Muscle of leg (tissue), 3 donors: ENCODE measurements at regions not wholly inside any gene's neighbourhood (a gene's known extent, or its start where the extent isn't known, plus 50 kb on each side); places are given as distances from the start of the nearest gene placed in this dataset.
"Not testable (repeated sequence)": the region's sequence is repeated elsewhere in the genome, so short reads cannot be mapped to it uniquely, and the experiment has no call there.

Experiments
- DNase-seq: peaks from one replicate; pipeline ENCODE4 v3.0.0; 2013
- H3K27ac ChIP-seq: one replicate; pipeline ENCODE4 v1.5.1; 2013; ENCODE audit warnings: mild to moderate bottlenecking, low read length, control low read depth
- H3K27me3 ChIP-seq: one replicate; pipeline ENCODE4 v1.6.1; 2013; ENCODE audit warnings: low read length; ENCODE audit not compliant: control insufficient read depth, insufficient read depth
- H3K36me3 ChIP-seq: one replicate; pipeline ENCODE4 v1.6.1; 2013; ENCODE audit warnings: low read length; ENCODE audit not compliant: control insufficient read depth, insufficient read depth
- H3K4me1 ChIP-seq: one replicate; pipeline ENCODE4 v1.6.1; 2013; ENCODE audit warnings: low read length; ENCODE audit not compliant: control insufficient read depth, insufficient read depth
- H3K4me3 ChIP-seq: one replicate; pipeline ENCODE4 v1.5.1; 2013; ENCODE audit warnings: low read length, control low read depth
- H3K9me3 ChIP-seq: replicated peaks from 2 replicates; pipeline ENCODE4 v1.6.1; 2013; ENCODE audit warnings: low read depth, low read length; ENCODE audit not compliant: control insufficient read depth
- WGBS: methylation state at CpG from one replicate; pipeline ENCODE4 v1.1.5; 2013; ENCODE audit warnings: missing lambda C conversion rate; ENCODE audit not compliant: insufficient coverage; 5-methylcytosine and 5-hydroxymethylcytosine counted together

DNA sequence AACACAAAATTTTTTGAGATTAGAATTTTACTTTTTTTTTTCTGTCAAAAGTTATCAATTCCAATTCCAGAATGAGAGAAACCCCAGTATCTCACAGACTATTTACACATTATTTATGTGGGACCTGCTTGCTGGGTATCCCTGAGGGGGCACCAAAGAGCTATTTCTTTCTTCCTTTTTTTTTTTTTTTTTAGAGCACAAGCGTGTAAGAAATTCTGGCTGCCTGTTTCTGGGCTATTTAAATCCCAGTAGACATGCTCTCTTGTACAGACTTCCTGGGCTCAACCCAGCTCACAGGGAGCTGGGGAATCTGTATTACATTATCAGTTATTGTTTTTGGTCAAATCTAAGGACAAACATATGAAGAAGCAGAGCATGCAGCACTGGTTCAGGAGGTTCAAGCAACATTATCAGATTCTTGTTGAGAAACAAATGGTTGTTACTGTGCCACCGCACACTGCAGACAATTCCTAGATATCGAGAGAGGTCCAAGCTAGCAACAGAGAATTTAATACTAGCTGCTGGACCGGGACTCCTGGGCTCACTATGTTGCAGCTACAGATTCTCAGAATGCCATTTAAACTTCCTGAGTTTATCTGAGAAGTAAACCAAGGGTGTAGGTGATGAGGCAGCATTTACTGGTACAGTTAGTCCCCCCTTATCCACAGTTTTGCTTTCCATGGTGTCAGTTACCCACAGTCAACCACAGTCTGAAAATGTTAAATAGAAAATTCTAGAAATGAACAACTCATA, 83.3 kb upstream of the NBPF26 start:
- WGBS = no CpG with 5 or more reads among the region's 4 CpGs
- H3K27ac ChIP-seq = not testable (repeated sequence)

DNA sequence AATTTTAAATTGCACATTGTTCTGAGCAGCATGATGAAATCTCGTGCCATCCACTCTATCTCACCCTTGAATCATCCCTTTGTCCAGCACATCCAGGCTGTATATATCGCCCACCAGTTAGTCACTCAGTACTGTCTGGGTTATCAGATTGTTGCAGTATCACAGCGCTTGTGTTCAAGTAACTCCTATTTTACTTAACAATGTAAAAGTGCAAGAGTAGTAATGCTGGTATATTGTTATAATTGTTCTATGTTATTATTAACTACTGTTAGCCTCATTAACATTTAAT, 82.8 kb upstream of the NBPF26 start:
- not testable (repeated sequence) for H3K27ac ChIP-seq, H3K36me3 ChIP-seq, H3K9me3 ChIP-seq, H3K4me1 ChIP-seq, DNase-seq, H3K27me3 ChIP-seq, H3K4me3 ChIP-seq
- WGBS = no CpG with 5 or more reads among the region's 3 CpGs

More for the DNA sequence above, 83.3 kb upstream of the NBPF26 start:
- not testable (repeated sequence) for H3K9me3 ChIP-seq, H3K4me3 ChIP-seq, H3K27me3 ChIP-seq, H3K36me3 ChIP-seq, H3K4me1 ChIP-seq, DNase-seq

DNA sequence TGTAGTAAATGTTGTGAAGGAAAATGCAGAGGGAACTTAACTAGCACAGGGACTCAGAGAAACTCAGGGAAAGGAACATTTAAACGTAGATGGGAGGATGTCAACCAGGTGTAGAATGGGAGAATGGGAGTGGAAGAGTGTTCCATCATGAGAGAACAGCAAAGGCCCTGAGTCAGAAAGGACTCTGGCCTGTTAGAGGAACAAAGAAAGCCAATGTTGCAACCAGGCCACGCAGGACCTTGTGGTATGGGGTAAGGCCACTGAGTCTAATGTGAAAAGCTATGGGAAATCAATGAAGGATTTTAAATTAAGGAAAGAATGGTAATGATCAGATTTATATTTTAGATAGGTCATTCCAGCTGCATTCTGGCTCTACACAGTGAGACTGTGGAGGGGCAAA, 76.6 kb upstream of the NBPF26 start:
- H3K27me3 ChIP-seq, H3K27ac ChIP-seq, H3K4me1 ChIP-seq, H3K36me3 ChIP-seq, H3K9me3 ChIP-seq, H3K4me3 ChIP-seq, DNase-seq: not testable (repeated sequence)
- WGBS = no CpG with 5 or more reads among the region's 2 CpGs

DNA sequence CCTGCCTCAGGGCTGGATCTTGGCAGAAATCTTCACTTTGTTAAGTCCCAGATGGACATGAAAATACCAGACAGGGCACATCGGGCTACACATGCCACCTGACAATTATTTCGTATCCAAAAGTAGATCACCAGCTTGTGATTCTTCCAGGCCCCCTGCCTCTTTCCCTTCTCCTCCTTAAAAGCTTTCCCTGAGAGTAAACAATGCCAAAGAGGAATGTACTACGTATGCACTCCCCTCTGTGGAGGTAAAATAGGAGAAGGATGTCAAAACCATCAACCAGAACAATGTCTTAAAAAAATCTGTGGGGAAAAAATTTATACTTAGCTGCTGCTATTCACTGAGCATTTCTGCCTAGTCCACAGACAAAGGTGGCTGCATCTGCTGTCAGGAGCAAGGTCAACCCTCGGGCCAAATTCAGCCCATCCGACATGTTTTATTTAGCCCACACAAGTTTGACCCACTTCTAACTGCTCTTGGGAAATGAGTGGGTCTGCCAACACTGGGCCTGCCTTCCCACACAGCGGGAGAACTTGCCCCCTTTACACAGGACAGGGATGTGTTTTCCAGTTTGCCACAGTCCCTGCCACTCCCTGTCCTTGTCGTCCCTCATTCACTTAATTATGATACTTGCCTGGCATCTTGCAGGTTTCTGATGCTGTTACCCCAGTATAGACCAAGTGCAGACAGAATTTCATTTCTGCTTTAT, 74.7 kb upstream of the NBPF26 start:
- H3K27ac ChIP-seq, H3K27me3 ChIP-seq, H3K36me3 ChIP-seq, DNase-seq, H3K4me1 ChIP-seq, H3K9me3 ChIP-seq, H3K4me3 ChIP-seq: not testable (repeated sequence)
- no CpG with 5 or more reads among the region's 7 CpGs for WGBS

DNA sequence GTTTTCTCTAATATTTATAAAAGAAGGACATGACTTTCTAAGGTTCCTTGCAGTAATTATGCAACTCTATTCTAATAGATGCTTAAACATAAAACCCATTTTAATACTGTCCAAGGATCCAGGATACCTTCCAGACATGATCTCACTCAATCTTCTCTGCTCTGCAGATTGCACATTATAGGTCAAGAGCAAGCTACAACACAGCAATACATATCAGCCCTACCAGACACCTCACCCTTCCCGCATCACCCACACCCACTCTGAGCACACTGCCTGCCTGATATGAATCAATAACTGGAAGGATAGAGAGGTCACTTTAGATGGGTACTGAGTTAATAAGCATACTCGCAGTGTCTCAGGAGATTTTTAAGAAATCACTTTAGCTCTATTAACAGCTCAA, 74.0 kb upstream of the NBPF26 start:
- WGBS = no CpG with 5 or more reads among the region's 2 CpGs
- not testable (repeated sequence) for H3K4me1 ChIP-seq, H3K4me3 ChIP-seq, H3K36me3 ChIP-seq, H3K27me3 ChIP-seq, H3K9me3 ChIP-seq, H3K27ac ChIP-seq, DNase-seq

DNA sequence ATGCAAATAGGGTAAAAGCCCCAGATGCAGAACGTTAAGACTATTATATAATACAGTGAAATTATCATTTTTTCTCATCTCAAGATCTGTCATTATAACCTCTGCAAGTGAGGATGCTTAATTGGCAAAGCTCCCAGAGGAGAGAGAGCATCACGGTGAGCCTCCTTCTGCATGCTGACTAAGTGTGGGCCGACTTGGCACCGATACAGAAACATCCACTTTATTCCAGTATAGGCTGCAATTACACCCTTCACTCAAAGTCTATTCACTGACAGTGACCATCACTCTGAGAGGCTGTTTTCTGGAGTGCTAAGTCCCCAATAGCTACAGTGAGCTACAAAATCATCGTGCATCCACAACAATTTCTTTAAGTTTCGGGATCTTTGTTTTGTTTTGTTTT, 69.6 kb upstream of the NBPF26 start:
- no CpG with 5 or more reads among the region's 6 CpGs for WGBS
- not testable (repeated sequence) for H3K4me3 ChIP-seq

DNA sequence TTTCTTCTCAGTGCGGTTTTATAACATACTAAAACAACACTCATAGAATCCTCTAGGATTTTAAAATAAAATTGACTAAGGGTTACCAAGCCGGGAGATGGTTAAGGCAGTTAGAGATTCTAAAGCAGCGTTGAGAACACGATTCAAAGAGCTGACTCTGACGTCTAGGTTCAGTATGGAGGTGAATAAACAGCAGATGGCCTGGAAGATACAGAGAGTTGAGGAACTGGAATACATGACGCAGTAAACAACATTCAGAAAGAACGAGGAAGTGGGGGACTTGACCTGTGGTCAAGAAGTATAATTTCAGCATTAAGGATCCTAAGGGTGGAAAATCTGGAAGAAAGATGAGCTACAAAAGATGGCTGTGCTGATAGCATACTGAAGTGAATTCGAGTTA, 68.4 kb upstream of the NBPF26 start:
- WGBS = no CpG with 5 or more reads among the region's 8 CpGs
- H3K27me3 ChIP-seq, DNase-seq, H3K4me3 ChIP-seq, H3K36me3 ChIP-seq, H3K4me1 ChIP-seq, H3K9me3 ChIP-seq, H3K27ac ChIP-seq: not testable (repeated sequence)

More for the DNA sequence above, 69.6 kb upstream of the NBPF26 start:
- not testable (repeated sequence) for H3K36me3 ChIP-seq, H3K9me3 ChIP-seq, H3K27ac ChIP-seq, H3K4me1 ChIP-seq, H3K27me3 ChIP-seq, DNase-seq

DNA sequence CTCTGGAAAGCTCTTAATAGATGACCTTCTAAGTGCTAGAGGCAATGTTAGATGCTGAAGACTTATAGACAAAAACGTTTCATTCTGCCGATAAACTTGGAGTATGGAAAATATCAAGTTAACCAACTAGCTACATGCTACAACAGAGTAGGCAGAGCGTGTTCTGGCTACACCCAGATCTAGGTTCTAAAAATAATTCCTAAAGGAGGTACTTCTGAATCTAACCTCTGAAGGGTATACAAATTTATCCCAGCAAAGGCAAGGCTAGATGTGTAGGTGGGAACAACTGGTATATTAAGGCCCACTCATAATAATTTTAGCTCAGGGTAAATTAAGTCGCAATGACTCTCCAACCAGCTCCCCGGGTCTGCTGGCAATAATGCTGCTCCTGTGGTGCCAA, 67.6 kb upstream of the NBPF26 start:
- no CpG with 5 or more reads among the region's 5 CpGs for WGBS
- not testable (repeated sequence) for H3K27me3 ChIP-seq, H3K27ac ChIP-seq

DNA sequence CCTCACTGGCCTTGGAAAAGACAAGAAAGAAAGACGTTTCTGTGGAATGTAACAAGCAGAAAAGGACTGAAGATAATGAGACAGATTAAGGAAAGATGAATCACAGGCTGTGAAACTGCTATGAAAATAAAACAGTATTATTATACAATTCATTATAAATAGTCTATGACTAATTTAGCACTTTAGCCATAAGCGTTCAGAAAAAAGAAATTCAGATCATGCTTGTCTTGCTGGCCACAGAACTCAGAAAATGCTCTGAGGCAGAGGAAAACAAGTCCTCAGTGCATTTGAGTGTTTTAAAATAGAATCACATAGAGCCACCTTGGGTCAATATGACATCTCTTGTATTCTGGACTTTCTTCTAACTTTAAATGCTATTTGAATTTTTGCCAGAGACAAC, 65.9 kb upstream of the NBPF26 start:
- H3K4me3 ChIP-seq, DNase-seq, H3K36me3 ChIP-seq, H3K4me1 ChIP-seq, H3K27me3 ChIP-seq, H3K27ac ChIP-seq, H3K9me3 ChIP-seq: not testable (repeated sequence)
- no CpG with 5 or more reads among the region's 2 CpGs for WGBS

More for the DNA sequence above, 67.6 kb upstream of the NBPF26 start:
- H3K4me3 ChIP-seq, DNase-seq, H3K4me1 ChIP-seq, H3K36me3 ChIP-seq, H3K9me3 ChIP-seq: not testable (repeated sequence)

DNA sequence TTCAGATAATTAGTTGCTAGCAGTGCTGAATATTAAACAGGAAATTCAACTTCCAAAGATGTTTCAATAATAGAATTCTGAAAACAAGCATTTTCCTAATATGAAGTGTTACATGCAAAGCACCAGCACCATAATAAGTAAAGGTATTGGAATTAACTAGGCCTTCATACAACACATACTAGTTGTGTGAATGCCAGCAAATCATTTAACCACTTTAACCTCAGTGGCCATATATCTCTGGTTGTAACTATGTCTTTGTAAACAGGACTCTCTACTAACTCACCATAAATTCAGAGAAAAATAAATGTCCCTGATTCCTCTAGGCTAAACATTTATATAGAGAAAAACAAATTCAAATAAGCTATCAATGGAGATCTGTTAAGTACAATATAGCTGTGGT, 65.1 kb upstream of the NBPF26 start:
- not testable (repeated sequence) for H3K27ac ChIP-seq, H3K27me3 ChIP-seq, DNase-seq, H3K4me3 ChIP-seq, H3K4me1 ChIP-seq, H3K36me3 ChIP-seq, H3K9me3 ChIP-seq

DNA sequence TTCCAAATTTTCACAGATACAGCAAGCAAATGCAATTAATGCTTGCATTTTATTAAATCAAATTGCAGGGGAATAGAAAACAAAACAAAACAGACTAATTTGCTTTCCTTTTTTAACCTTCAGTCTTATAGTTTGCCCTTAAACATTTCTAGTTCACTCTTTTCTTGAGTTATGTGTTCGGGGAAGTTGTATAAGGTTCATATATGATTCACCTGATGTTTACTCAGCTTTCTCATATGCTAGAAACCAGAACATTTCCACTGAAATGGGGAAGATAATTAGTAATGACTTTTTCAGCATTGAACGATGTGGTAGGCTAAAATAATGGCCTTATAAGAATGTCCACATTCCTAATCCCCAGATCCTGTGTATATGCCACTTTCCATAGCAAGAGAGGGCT, 64.6 kb upstream of the NBPF26 start:
- H3K4me3 ChIP-seq, H3K4me1 ChIP-seq, H3K9me3 ChIP-seq, DNase-seq, H3K27me3 ChIP-seq, H3K36me3 ChIP-seq, H3K27ac ChIP-seq: not testable (repeated sequence)
- WGBS = no CpG with 5 or more reads among the region's 2 CpGs
